ENCODE measurements at regions not wholly inside any gene's neighbourhood (a gene's known extent, or its start where the extent isn't known, plus 50 kb on each side); places are given as distances from the start of the nearest gene placed in this dataset.

GRCh38 chr11:71130106-71130505 is 122.3 kb downstream of the SHANK2 start:
- H3K18ac ChIP-seq (ENCODE audit: extremely low read depth, low read length): no peak overlapping the region
- H2BK5ac ChIP-seq (ENCODE audit: low read depth, low read length): no peak overlapping the region
- H3K23me2 ChIP-seq (ENCODE audit: low read depth, low read length): no peaks in the 10 kb centered on the region; the same call in 1 of the 2 replicates
- H3K9me3 ChIP-seq (ENCODE audit: insufficient read depth in 2 of 2, low read depth in 1 of 2, low read length in 1 of 2): no peaks in the 10 kb centered on the region
- H4K8ac ChIP-seq (ENCODE audit: extremely low read depth, insufficient read depth, low read length): no peak overlapping the region
- no peak overlapping the region for H2AK5ac ChIP-seq (ENCODE audit: low read depth, low read length)
- H4K20me1 ChIP-seq (replicated peaks in 1 of 2; ENCODE audit: control insufficient read depth in 1 of 2, insufficient read depth in 2 of 2, low read length in 2 of 2): peaks cover 0 to 3% of the 10 kb centered on the region in 2 experiments
- peaks cover 2% of the 10 kb centered on the region; the same call in 1 of the 2 replicates for H3K79me1 ChIP-seq (ENCODE audit: low read depth, low read length)
- POLR2A ChIA-PET (ENCODE audit: partially characterized antibody): interaction anchor here (1.0 kb wide), 1 partner anchor 16 kb away, joined by 3 read pairs; no protein-coding TSS in a partner anchor
- no peak overlapping the region for H2BK12ac ChIP-seq (ENCODE audit: low read depth, low read length)
- H2AFZ ChIP-seq (ENCODE audit: low read length): no peak overlapping the region
- FAIRE-seq: no peak
- no peak for DNase-seq (ENCODE audit: low read depth in 1 of 2, low spot score in 2 of 2)
- no peak overlapping the region for H3K4ac ChIP-seq (replicated peaks; ENCODE audit: insufficient read length, low read depth, low read length)
- CTCF ChIA-PET (ENCODE audit: partially characterized antibody): interaction anchor here (1.1 to 1.9 kb wide), 4 partner anchors 10 to 264 kb away, joined by 3 to 5 read pairs (median 4); no protein-coding TSS in a partner anchor
- H3K4me1 ChIP-seq (replicated peaks in 1 of 4; ENCODE audit: control insufficient read depth in 3 of 4, insufficient read depth in 4 of 4, low read length in 3 of 4): peaks cover 0 to 3% (median under 1%) of the 10 kb centered on the region in 4 experiments; a peak in 2 of 7 replicates
- no peak overlapping the region for H2BK20ac ChIP-seq (ENCODE audit: low read length)
- H3K36me3 ChIP-seq (ENCODE audit: control insufficient read depth in 2 of 4, insufficient read depth in 4 of 4, low read length in 3 of 4): peaks cover 0 to 8% (median 0%) of the 10 kb centered on the region in 4 experiments; a peak in 2 of 8 replicates
- H3K4me3 ChIP-seq (ENCODE audit: extremely low read depth in 1 of 4, insufficient read depth in 2 of 4, low read depth in 3 of 4, low read length in 4 of 4): no peak overlapping the region
- H4K5ac ChIP-seq (ENCODE audit: insufficient read length, low read depth, low read length): no peak overlapping the region
- no peak overlapping the region for H3K9ac ChIP-seq (replicated peaks in 1 of 4; ENCODE audit: extremely low read depth in 1 of 4, low read depth in 3 of 4, low read length in 3 of 4)
- no peak overlapping the region for H3K56ac ChIP-seq (replicated peaks; ENCODE audit: insufficient read length, low read depth, low read length)
- H3K27ac ChIP-seq (ENCODE audit: low read depth, low read length): no peak overlapping the region
- H3K79me2 ChIP-seq (ENCODE audit: control insufficient read depth in 1 of 2, insufficient read depth in 2 of 2, low read length in 2 of 2): no peaks in the 10 kb centered on the region
- no peak overlapping the region for H2BK120ac ChIP-seq (replicated peaks; ENCODE audit: low read depth, low read length)
- H3K14ac ChIP-seq (ENCODE audit: insufficient read length): no peak overlapping the region
- no peak overlapping the region for H2BK15ac ChIP-seq (ENCODE audit: low read length)
- no peak overlapping the region for H3K4me2 ChIP-seq (ENCODE audit: insufficient read depth in 1 of 2, low read depth in 2 of 2, low read length in 2 of 2)
- WGBS, 2 experiments (ENCODE audit: extremely low coverage in 1 of 2, insufficient coverage in 1 of 2, insufficient read length in 1 of 2, insufficient replicate concordance in 2 of 2, low coverage in 1 of 2, low lambda C conversion rate in 2 of 2, missing lambda C conversion rate in 1 of 2): 93% methylated on average over 8 of the region's 8 CpGs; no CpG with 5 or more reads in 1 of the 2 experiments
- no peak overlapping the region for H3K23ac ChIP-seq (ENCODE audit: insufficient read length)
- H4K91ac ChIP-seq (replicated peaks; ENCODE audit: insufficient read length, low read length): no peak overlapping the region
- H3K27me3 ChIP-seq (replicated peaks in 1 of 4; ENCODE audit: control insufficient read depth in 3 of 4, extremely low read depth in 1 of 4, insufficient read depth in 3 of 4, low read length in 3 of 4): no peaks in the 10 kb centered on the region
- TF ChIP-seq CTBP2 (IDR thresholded peaks at IDR 0.05; ENCODE audit: borderline replicate concordance, insufficient read depth, insufficient read length, low read length): no peak
- no peak for TF ChIP-seq TAF1 (IDR thresholded peaks at IDR 0.05; ENCODE audit: low read depth, low read length)
- no peak for TF ChIP-seq SP1 (IDR thresholded peaks at IDR 0.05; ENCODE audit: low read depth, low read length)
- TF ChIP-seq JUND (IDR thresholded peaks at IDR 0.05; ENCODE audit: low read length): no peak
- TF ChIP-seq RAD21 (IDR thresholded peaks at IDR 0.05 in 1 of 2, conservative IDR thresholded peaks at IDR 0.05 in 1 of 2; ENCODE audit: low read depth in 2 of 2, low read length in 2 of 2): no peak
- TF ChIP-seq NRF1 (IDR thresholded peaks at IDR 0.05; ENCODE audit: low read depth, low read length): no peak
- TF ChIP-seq SP4 (IDR thresholded peaks at IDR 0.05; ENCODE audit: low read length): no peak
- no peak for TF ChIP-seq EZH2 (IDR thresholded peaks at IDR 0.05; ENCODE audit: low read depth, low read length, severe bottlenecking)
- no peak for TF ChIP-seq JUN (IDR thresholded peaks at IDR 0.05; ENCODE audit: low read depth, low read length)
- TF ChIP-seq CREB1 (IDR thresholded peaks at IDR 0.05): no peak
- no peak for TF ChIP-seq ATF2 (IDR thresholded peaks at IDR 0.05; ENCODE audit: low read length)
- no peak for TF ChIP-seq EP300 (IDR thresholded peaks at IDR 0.05; ENCODE audit: borderline replicate concordance in 1 of 2, low read depth in 2 of 2, low read length in 2 of 2)
- TF ChIP-seq RFX5 (IDR thresholded peaks at IDR 0.05; ENCODE audit: borderline replicate concordance, low read depth, low read length): no peak

Data from H1 (cell line).